Esophagus muscularis mucosa (tissue), 4 donors: ENCODE measurements at regions not wholly inside any gene's neighbourhood (a gene's known extent, or its start where the extent isn't known, plus 50 kb on each side); places are given as distances from the start of the nearest gene placed in this dataset.
"Not testable (repeated sequence)": the region's sequence is repeated elsewhere in the genome, so short reads cannot be mapped to it uniquely, and the experiment has no call there.

ENCODE experiments used
- DNase-seq: peaks from one replicate; pipeline ENCODE4 v3.0.0-alpha.2; 2017; ENCODE audit errors: extremely low spot score
- H3K27ac ChIP-seq, 4 donors: fragments of 200-600 bp; sonication (generic); replicated peaks in 1 of 4; 1 replicate in 3 of 4; 2 replicates in 1 of 4; pipeline ENCODE4 v1.5.1; 2016 to 2019; ENCODE audit warnings: mild to moderate bottlenecking in 1 of 4
- H3K27me3 ChIP-seq, 4 donors: fragments of 200-600 bp; sonication (generic); one replicate each; pipeline versions ENCODE4 v1.5.1 to v1.6.0; 2016 to 2019
- H3K36me3 ChIP-seq, 4 donors: fragments of 200-600 bp; sonication (generic); one replicate each; pipeline ENCODE4 v1.5.1; 2016 to 2019
- H3K4me1 ChIP-seq, 4 donors: fragments of 200-600 bp; sonication (generic); one replicate each; pipeline ENCODE4 v1.5.1; 2016 to 2019
- H3K4me3 ChIP-seq, 4 donors: fragments of 200-600 bp; sonication (generic); 1 replicate in 2 of 4; 2 replicates in 2 of 4; pipeline ENCODE4 v1.5.1; 2016 to 2019; ENCODE audit warnings: mild to moderate bottlenecking in 4 of 4, moderate library complexity in 1 of 4
- H3K9me3 ChIP-seq, 4 donors: fragments of 200-600 bp; sonication (generic); 1 replicate in 3 of 4; 2 replicates in 1 of 4; pipeline ENCODE4 v1.5.1; 2016 to 2019
- EP300 ChIP-seq: sonication (generic); formaldehyde crosslinking; IDR thresholded peaks from one replicate; pipeline ENCODE4 v1.6.1; 2017; ENCODE audit warnings: antibody characterized with exemption
- POLR2A ChIP-seq: fragments of 450-650 bp; IDR thresholded peaks from one replicate; pipeline ENCODE4 v1.6.1; 2017; ENCODE audit warnings: antibody characterized with exemption, moderate library complexity, mild to moderate bottlenecking, low read depth
- POLR2AphosphoS5 ChIP-seq, 2 donors: sonication (generic); formaldehyde crosslinking; IDR thresholded peaks; one replicate each; pipeline ENCODE4 v1.6.1; 2017; ENCODE audit warnings: antibody characterized with exemption in 2 of 2
- WGBS: methylation state at CpG from one replicate; pipeline ENCODE4 v1.1.5; 2018; 5-methylcytosine and 5-hydroxymethylcytosine counted together
- intact Hi-C: fragments of 100-400 bp; cut with DNase I; formaldehyde crosslinking; loops from one replicate; pipeline ENCODE4 v1.15.1; 2023
- TF ChIP-seq, protein P1 (sequence below), 3 experiments: fragments of 200-600 bp in 2 of 3; fragments of 450-650 bp in 1 of 3; sonication (generic) in 2 of 3; IDR thresholded peaks; one replicate each; pipeline ENCODE4 v1.5.1; 2017 to 2019; ENCODE audit warnings: antibody characterized with exemption in 3 of 3, mild to moderate bottlenecking in 2 of 3, moderate library complexity in 1 of 3

DNA sequence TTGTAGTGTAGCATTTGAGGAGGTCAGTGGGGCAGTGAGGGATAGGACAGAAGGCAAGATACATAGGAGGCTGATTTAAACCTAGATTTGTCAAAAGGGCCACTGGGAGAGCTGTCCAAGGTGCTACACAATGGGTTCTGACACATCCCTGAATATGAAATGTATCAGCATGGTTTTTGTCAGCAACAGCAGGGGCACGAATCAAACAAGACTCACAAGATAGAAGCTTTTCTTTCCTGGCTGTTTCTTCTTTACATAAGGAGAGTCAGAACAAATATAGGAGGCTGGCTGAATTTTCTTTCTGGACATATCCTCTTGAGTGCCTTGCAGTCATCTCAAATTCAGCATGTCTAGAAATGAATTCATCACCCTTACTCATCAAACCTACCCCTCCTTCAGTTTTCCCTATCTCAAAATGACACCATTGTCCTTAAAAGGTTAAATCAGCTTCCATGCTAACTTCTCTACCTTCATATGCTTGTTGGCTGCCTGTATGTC is 130.5 kb downstream of the NPIPB5 start:
- no peak for DNase-seq
- no peak for TF ChIP-seq EP300
- TF ChIP-seq, protein P1, sequence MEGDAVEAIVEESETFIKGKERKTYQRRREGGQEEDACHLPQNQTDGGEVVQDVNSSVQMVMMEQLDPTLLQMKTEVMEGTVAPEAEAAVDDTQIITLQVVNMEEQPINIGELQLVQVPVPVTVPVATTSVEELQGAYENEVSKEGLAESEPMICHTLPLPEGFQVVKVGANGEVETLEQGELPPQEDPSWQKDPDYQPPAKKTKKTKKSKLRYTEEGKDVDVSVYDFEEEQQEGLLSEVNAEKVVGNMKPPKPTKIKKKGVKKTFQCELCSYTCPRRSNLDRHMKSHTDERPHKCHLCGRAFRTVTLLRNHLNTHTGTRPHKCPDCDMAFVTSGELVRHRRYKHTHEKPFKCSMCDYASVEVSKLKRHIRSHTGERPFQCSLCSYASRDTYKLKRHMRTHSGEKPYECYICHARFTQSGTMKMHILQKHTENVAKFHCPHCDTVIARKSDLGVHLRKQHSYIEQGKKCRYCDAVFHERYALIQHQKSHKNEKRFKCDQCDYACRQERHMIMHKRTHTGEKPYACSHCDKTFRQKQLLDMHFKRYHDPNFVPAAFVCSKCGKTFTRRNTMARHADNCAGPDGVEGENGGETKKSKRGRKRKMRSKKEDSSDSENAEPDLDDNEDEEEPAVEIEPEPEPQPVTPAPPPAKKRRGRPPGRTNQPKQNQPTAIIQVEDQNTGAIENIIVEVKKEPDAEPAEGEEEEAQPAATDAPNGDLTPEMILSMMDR (IDR thresholded peaks at IDR 0.05) = no peak
- TF ChIP-seq POLR2AphosphoS5 (IDR thresholded peaks at IDR 0.05) = no peak
- TF ChIP-seq POLR2A = no peak
- no peak overlapping the region for H3K4me3 ChIP-seq
- H3K36me3 ChIP-seq = no peaks in the 10 kb centered on the region
- no peaks in the 10 kb centered on the region for H3K4me1 ChIP-seq
- H3K9me3 ChIP-seq = peaks cover 0 to 11% (median 6%) of the 10 kb centered on the region in 4 donors
- no peak overlapping the region for H3K27ac ChIP-seq
- H3K27me3 ChIP-seq = peaks cover 0 to 18% (median 0%) of the 10 kb centered on the region in 4 donors
- WGBS = 14% methylated on average over 1 of the region's 1 CpG
- intact Hi-C loops = loop anchor here (10.0 kb wide), 1 partner anchor 1534 kb away; no protein-coding TSS in a partner anchor

DNA sequence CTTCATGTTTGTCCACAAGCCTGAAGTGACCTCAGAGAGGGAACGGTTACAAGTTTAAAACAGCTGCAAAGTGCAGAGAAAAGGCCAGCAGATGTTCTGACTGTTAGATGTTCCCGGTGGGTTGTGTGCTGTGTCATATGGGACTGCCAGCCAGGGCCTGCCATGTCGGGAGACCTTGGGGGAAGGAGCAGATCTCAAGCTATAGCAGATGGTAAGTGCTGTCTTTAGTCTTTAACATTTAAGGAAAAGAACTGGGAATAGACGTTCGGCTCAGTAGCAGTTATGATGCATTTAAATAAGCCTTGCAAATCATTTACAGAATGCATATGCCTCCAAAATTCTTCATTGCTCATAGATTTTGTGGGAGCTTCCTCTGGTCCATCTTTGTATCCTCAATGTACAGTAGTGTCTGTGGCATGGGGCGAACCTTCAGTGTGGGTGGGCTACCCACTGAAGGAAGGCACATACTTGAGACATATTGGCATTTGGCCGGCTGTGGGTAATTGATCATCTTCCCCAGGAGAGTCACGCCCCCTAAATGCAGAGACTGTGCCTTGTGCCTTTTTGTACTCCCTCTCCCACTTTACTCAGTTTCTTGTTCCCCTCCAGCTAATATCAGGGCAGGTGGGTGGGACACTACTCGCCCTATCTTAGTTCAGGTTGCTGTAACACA is 131.9 kb downstream of the NPIPB5 start:
- Histone ChIP-seq H3K4me3 (no peak overlapping the region), H3K36me3 (no peaks in the 10 kb centered on the region), H3K27ac (no peak overlapping the region), H3K9me3 (peaks cover 0 to 4% (median 2%) of the 10 kb centered on the region in 4 donors), H3K27me3 (peaks cover 0 to 18% (median 0%) of the 10 kb centered on the region in 4 donors), H3K4me1 (no peaks in the 10 kb centered on the region)
- no peak for DNase-seq
- WGBS = 80% methylated on average over 9 of the region's 9 CpGs
- TF ChIP-seq EP300 = no peak
- TF ChIP-seq POLR2AphosphoS5 (IDR thresholded peaks at IDR 0.05) = no peak
- TF ChIP-seq, protein P1 (IDR thresholded peaks at IDR 0.05) = no peak
- TF ChIP-seq POLR2A = no peak
- intact Hi-C loops = loop anchor here (10.0 kb wide), 1 partner anchor 1532 kb away; no protein-coding TSS in a partner anchor

DNA sequence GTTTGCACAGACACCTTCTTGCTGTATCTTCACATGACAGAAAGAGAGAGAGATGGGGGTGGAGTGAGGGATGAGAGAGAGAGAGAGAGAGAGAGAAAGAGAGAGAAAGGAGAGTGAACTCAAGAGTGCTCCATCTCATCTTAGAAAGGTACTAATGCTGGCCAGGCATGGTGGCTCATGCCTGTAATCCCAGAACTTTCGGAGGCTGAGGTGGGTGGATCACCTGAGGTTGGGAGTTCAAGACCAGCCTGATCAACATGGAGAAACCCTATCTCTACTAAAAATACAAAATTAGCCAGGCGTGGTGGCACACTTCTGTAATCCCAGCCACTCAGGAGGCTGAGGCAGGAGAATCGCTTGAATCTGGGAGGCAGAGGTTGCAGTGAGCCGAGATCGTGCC is 132.5 kb downstream of the NPIPB5 start:
- WGBS = 97% methylated on average over 5 of the region's 5 CpGs
- peaks cover 0 to 24% (median 0%) of the 10 kb centered on the region in 4 donors for H3K27me3 ChIP-seq
- not testable (repeated sequence) for H3K4me1 ChIP-seq

DNA sequence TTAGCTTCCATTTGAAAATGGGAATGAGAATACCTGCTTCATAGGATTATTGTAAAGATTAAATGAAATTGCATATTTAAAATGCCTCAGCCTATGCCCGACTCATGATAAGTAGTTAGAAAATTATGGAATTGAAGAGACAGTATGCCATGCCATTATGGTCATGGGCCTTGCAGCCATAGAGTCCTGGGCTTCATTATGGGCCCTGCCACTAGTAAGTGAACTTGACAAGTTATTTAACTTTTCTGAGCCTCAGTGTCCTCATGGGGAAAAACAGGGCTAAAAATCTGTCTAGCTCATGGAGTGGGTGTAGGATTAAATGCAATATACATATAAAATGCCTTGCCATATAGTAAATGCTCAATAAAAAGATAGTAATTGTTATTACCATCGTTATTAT is 133.2 kb downstream of the NPIPB5 start:
- intact Hi-C loops = loop anchor here (10.0 kb wide), 1 partner anchor 1531 kb away; no protein-coding TSS in a partner anchor
- Histone ChIP-seq H3K4me3 (no peak overlapping the region), H3K4me1 (no peaks in the 10 kb centered on the region), H3K9me3 (no peaks in the 10 kb centered on the region), H3K27me3 (peaks cover 0 to 25% (median 0%) of the 10 kb centered on the region in 4 donors), H3K36me3 (no peaks in the 10 kb centered on the region), H3K27ac (no peak overlapping the region)
- DNase-seq = no peak
- no peak for TF ChIP-seq POLR2A
- TF ChIP-seq POLR2AphosphoS5 (IDR thresholded peaks at IDR 0.05) = no peak
- TF ChIP-seq EP300 = no peak
- TF ChIP-seq, protein P1 (IDR thresholded peaks at IDR 0.05) = no peak
- 70% methylated on average over 2 of the region's 2 CpGs for WGBS

More for the DNA sequence above, 132.5 kb downstream of the NPIPB5 start:
- not testable (repeated sequence) for H3K36me3 ChIP-seq, H3K9me3 ChIP-seq, DNase-seq, H3K4me3 ChIP-seq, H3K27ac ChIP-seq
- intact Hi-C loops = loop anchor here (10.0 kb wide), 1 partner anchor 1532 kb away; no protein-coding TSS in a partner anchor

DNA sequence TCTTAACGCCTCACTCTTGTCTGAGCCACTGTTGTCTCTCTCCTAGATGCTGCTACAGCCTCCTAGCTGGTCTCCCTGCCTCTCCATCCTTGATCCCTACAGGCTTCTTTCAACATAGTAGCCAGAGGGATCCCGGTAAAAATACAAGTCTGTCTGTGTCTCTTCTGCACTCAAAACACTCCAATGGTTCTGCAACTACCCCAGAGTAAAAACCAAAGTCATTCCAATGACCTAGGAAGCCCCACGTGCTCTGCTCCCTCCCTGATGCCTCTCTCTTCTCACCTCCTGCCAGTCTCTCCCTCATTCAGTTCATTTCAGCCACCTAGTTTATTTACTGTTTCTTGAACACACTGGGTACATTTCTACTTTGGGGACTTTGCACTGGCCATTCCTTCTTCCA is 135.2 kb downstream of the NPIPB5 start:
- Histone ChIP-seq H3K27me3 (peaks cover 0 to 25% (median 2%) of the 10 kb centered on the region in 4 donors), H3K4me3 (no peak overlapping the region), H3K36me3 (no peaks in the 10 kb centered on the region), H3K27ac (no peak overlapping the region), H3K4me1 (no peaks in the 10 kb centered on the region), H3K9me3 (no peaks in the 10 kb centered on the region)
- 63% methylated on average over 3 of the region's 3 CpGs for WGBS
- TF ChIP-seq POLR2A (no peak), EP300 (no peak), POLR2AphosphoS5 (IDR thresholded peaks at IDR 0.05) (no peak)
- TF ChIP-seq, protein P1 (IDR thresholded peaks at IDR 0.05) = no peak
- DNase-seq = no peak
- intact Hi-C loops = loop anchor here (10.0 kb wide), 1 partner anchor 1529 kb away; no protein-coding TSS in a partner anchor
